Spleen (tissue), 11 donors: ENCODE measurements at regions not wholly inside any gene's neighbourhood (a gene's known extent, or its start where the extent isn't known, plus 50 kb on each side); places are given as distances from the start of the nearest gene placed in this dataset.
"Not testable (repeated sequence)": the region's sequence is repeated elsewhere in the genome, so short reads cannot be mapped to it uniquely, and the experiment has no call there.

Source experiments
- DNase-seq: peaks from one replicate; pipeline ENCODE4 v3.0.0-alpha.2; 2020
- H3K27ac ChIP-seq, 8 donors: fragments of 200-600 bp; sonication (generic) in 7 of 8; 1 replicate in 4 of 8; 2 replicates in 4 of 8; pipeline versions ENCODE4 v1.5.0 to v1.8.0; 2016 to 2021; ENCODE audit warnings: inconsistent platforms in 4 of 8, mild to moderate bottlenecking in 4 of 8, moderate library complexity in 1 of 8
- H3K27me3 ChIP-seq, 7 donors: fragments of 200-600 bp; sonication (generic) in 6 of 7; replicated peaks in 1 of 7; 1 replicate in 4 of 7; 2 replicates in 3 of 7; pipeline versions ENCODE4 v1.5.0 to v1.8.0; 2016 to 2021; ENCODE audit warnings: inconsistent platforms in 3 of 7, mild to moderate bottlenecking in 1 of 7
- H3K36me3 ChIP-seq, 6 donors: fragments of 200-600 bp; sonication (generic) in 5 of 6; 1 replicate in 4 of 6; 2 replicates in 2 of 6; pipeline versions ENCODE4 v1.5.0 to v1.8.0; 2016 to 2021; ENCODE audit warnings: inconsistent platforms in 2 of 6
- H3K4me1 ChIP-seq, 6 donors: fragments of 200-600 bp; sonication (generic) in 5 of 6; 1 replicate in 3 of 6; 2 replicates in 3 of 6; pipeline versions ENCODE4 v1.5.0 to v1.8.0; 2016 to 2021; ENCODE audit warnings: inconsistent platforms in 3 of 6
- H3K4me3 ChIP-seq, 8 donors: fragments of 200-600 bp; sonication (generic) in 7 of 8; 1 replicate in 4 of 8; 2 replicates in 4 of 8; pipeline versions ENCODE4 v1.5.0 to v1.8.0; 2016 to 2021; ENCODE audit warnings: inconsistent platforms in 4 of 8, mild to moderate bottlenecking in 4 of 8, moderate library complexity in 2 of 8
- H3K9me3 ChIP-seq, 8 donors: fragments of 200-600 bp; sonication (generic) in 7 of 8; 1 replicate in 4 of 8; 2 replicates in 4 of 8; pipeline versions ENCODE4 v1.5.0 to v1.8.0; 2016 to 2021; ENCODE audit warnings: inconsistent platforms in 4 of 8
- CTCF ChIP-seq, 11 experiments: fragments of 200-600 bp in 7 of 11; fragments of 450-650 bp in 4 of 11; sonication (generic) in 4 of 11; IDR thresholded peaks in 8 of 11; conservative IDR thresholded peaks in 3 of 11; 1 replicate in 7 of 11; 2 replicates in 4 of 11; pipeline versions ENCODE4 v1.4.0 to v1.8.0; 2016 to 2021; ENCODE audit warnings: antibody characterized with exemption in 11 of 11, inconsistent platforms in 4 of 11, mild to moderate bottlenecking in 1 of 11
- POLR2A ChIP-seq, 3 donors: fragments of 450-650 bp; IDR thresholded peaks; one replicate each; pipeline ENCODE4 v1.5.1; 2017; ENCODE audit warnings: antibody characterized with exemption in 3 of 3, mild to moderate bottlenecking in 1 of 3
- POLR2AphosphoS5 ChIP-seq, 3 donors: sonication (generic); formaldehyde crosslinking; IDR thresholded peaks; one replicate each; pipeline ENCODE4 v1.5.1; 2017; ENCODE audit warnings: antibody characterized with exemption in 3 of 3
- WGBS, 5 donors: extraction: QIAGEN DNeasy Blood & Tissue Kit in 3 of 5; methylation state at CpG; one replicate each; pipeline versions ENCODE4 v1.1.5 to v1.1.7; 2013 to 2018; 5-methylcytosine and 5-hydroxymethylcytosine counted together
- intact Hi-C: fragments of 100-400 bp; cut with DNase I; formaldehyde crosslinking; loops from one replicate; pipeline ENCODE4 v1.15.0; 2023; ENCODE audit warnings: low total_unique reads
- donor health status: healthy with polysubstance abuse.
- donor health status: DM: no; HTN: no; CAD: no; lungs with moderate emphysema.
- donor health status: DM: no; HTN: no; CAD: no.
- donor health status: Bipolar disorder and iron deficiency.
- donor health status: healthy.
- donor health status: DM: no; HTN: no; CAD: no.
- donor health status: DM: yes; HTN: yes; CAD: no.

- 76 to 90% (median 78%) methylated on average over 3 of the region's 3 CpGs for WGBS, 5 donors
- Histone ChIP-seq H3K4me3 (no peak overlapping the region), H3K9me3 (no peaks in the 10 kb centered on the region), H3K27me3 (peaks cover 0 to 45% (median 0%) of the 10 kb centered on the region in 7 donors), H3K4me1 (no peaks in the 10 kb centered on the region), H3K27ac (no peak overlapping the region), H3K36me3 (no peaks in the 10 kb centered on the region)
- intact Hi-C loops = no loop called here
- no peak for DNase-seq
- no peak for TF ChIP-seq CTCF (IDR thresholded peaks at IDR 0.05 in 8 of 11, conservative IDR thresholded peaks at IDR 0.05 in 3 of 11)
- no peak for TF ChIP-seq POLR2AphosphoS5 (IDR thresholded peaks at IDR 0.05)
- no peak for TF ChIP-seq POLR2A (IDR thresholded peaks at IDR 0.05)
Measured at GRCh38 chr5:88644676-88645075, 238.3 kb downstream of the MEF2C start.

- Histone ChIP-seq H3K36me3 (no peaks in the 10 kb centered on the region), H3K27ac (no peak overlapping the region), H3K4me3 (no peak overlapping the region), H3K9me3 (no peaks in the 10 kb centered on the region), H3K4me1 (no peaks in the 10 kb centered on the region), H3K27me3 (peaks cover 0 to 33% (median 0%) of the 10 kb centered on the region in 7 donors)
- DNase-seq = no peak
- no peak for TF ChIP-seq CTCF (IDR thresholded peaks at IDR 0.05 in 8 of 11, conservative IDR thresholded peaks at IDR 0.05 in 3 of 11)
- TF ChIP-seq POLR2AphosphoS5 (IDR thresholded peaks at IDR 0.05) = no peak
- no peak for TF ChIP-seq POLR2A (IDR thresholded peaks at IDR 0.05)
- intact Hi-C loops = no loop called here
Measured at GRCh38 chr5:88643315-88643714, 239.7 kb downstream of the MEF2C start.

GRCh38 chr5:88634014-88634413, 249.0 kb downstream of the MEF2C start:
- 43 to 60% (median 50%) methylated on average over 2 of the region's 2 CpGs for WGBS, 5 donors
- Histone ChIP-seq H3K4me1 (no peaks in the 10 kb centered on the region), H3K27me3 (peaks cover 0 to 6% (median 0%) of the 10 kb centered on the region in 7 donors), H3K4me3 (no peak overlapping the region), H3K27ac (no peak overlapping the region), H3K9me3 (no peaks in the 10 kb centered on the region), H3K36me3 (no peaks in the 10 kb centered on the region)
- intact Hi-C loops = no loop called here
- DNase-seq = no peak
- no peak for TF ChIP-seq POLR2A (IDR thresholded peaks at IDR 0.05)
- no peak for TF ChIP-seq POLR2AphosphoS5 (IDR thresholded peaks at IDR 0.05)
- no peak for TF ChIP-seq CTCF (IDR thresholded peaks at IDR 0.05 in 8 of 11, conservative IDR thresholded peaks at IDR 0.05 in 3 of 11)

GRCh38 chr5:88622890-88623289, 260.1 kb downstream of the MEF2C start:
- DNase-seq, H3K4me3 ChIP-seq, H3K4me1 ChIP-seq, H3K27ac ChIP-seq, intact Hi-C loops, H3K36me3 ChIP-seq: not testable (repeated sequence)
- Histone ChIP-seq H3K9me3 (peaks cover 0 to 31% (median 17%) of the 10 kb centered on the region in 8 donors), H3K27me3 (peaks cover 0 to 11% (median 0%) of the 10 kb centered on the region in 7 donors)
- WGBS, 5 donors = 82 to 100% (median 94%) methylated on average over 2 to 5 of the region's 5 CpGs

- DNase-seq, H3K36me3 ChIP-seq, H3K4me1 ChIP-seq, intact Hi-C loops, H3K27me3 ChIP-seq, H3K4me3 ChIP-seq, H3K27ac ChIP-seq: not testable (repeated sequence)
- peaks cover 0 to 34% (median 18%) of the 10 kb centered on the region in 8 donors for H3K9me3 ChIP-seq
- 96 to 100% (median 98%) methylated on average over 3 to 22 of the region's 32 CpGs; no CpG with 5 or more reads in 2 of the 5 donors for WGBS, 5 donors
Measured at GRCh38 chr5:88615767-88616166, 267.2 kb downstream of the MEF2C start.
